ENCODE measurements at regions not wholly inside any gene's neighbourhood (a gene's known extent, or its start where the extent isn't known, plus 50 kb on each side); places are given as distances from the start of the nearest gene placed in this dataset.

DNA sequence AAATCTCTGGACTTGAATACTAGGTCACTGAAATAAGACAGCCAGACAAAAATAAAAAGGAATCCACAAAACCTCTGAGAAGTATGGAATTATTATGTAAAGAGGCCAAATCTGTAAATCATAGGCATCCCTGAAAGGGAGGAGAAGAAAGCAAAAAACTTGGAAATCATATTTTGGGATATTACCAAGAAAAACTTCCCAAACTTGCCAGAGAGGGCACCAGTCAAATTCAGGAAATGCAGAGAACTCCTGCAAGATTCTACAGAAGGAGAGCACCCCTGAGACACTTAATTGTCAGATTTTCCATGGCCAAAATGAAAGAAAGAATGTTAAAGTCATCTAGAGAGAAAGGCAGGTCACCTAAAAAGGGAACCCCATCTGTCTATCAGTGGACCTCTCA, 862.3 kb upstream of the PRMT6 start:
- Histone ChIP-seq H3K9ac (ENCODE audit: low read depth, low read length, poor library complexity, severe bottlenecking) (no peak overlapping the region), H4K20me1 (ENCODE audit: insufficient read depth, low read length, poor library complexity, severe bottlenecking) (no peaks in the 10 kb centered on the region), H3K9me3 (ENCODE audit: insufficient read depth, low read depth, low read length) (no peaks in the 10 kb centered on the region), H3K4me1 (ENCODE audit: insufficient read depth, low read length, poor library complexity, severe bottlenecking) (no peaks in the 10 kb centered on the region), H3F3A (ENCODE audit: low read depth) (no peaks in the 10 kb centered on the region), H3K27me3 (ENCODE audit: insufficient read depth, low read length, poor library complexity, severe bottlenecking) (no peaks in the 10 kb centered on the region), H3K36me3 (ENCODE audit: insufficient read depth, low read length) (no peaks in the 10 kb centered on the region), H3K4me2 (ENCODE audit: low read depth, low read length, poor library complexity, severe bottlenecking) (no peak overlapping the region), H2AFZ (ENCODE audit: low read length) (no peak overlapping the region), H3K4me3 (ENCODE audit: low read length, poor library complexity, severe bottlenecking) (no peak overlapping the region), H3K79me2 (ENCODE audit: insufficient read depth, low read length) (no peaks in the 10 kb centered on the region), H3K9me2 (replicated peaks; ENCODE audit: low read depth, low read length) (no peaks in the 10 kb centered on the region)
- no peak for TF ChIP-seq EZH2phosphoT487 (IDR thresholded peaks at IDR 0.05; ENCODE audit: borderline replicate concordance)
- TF ChIP-seq, protein P1, sequence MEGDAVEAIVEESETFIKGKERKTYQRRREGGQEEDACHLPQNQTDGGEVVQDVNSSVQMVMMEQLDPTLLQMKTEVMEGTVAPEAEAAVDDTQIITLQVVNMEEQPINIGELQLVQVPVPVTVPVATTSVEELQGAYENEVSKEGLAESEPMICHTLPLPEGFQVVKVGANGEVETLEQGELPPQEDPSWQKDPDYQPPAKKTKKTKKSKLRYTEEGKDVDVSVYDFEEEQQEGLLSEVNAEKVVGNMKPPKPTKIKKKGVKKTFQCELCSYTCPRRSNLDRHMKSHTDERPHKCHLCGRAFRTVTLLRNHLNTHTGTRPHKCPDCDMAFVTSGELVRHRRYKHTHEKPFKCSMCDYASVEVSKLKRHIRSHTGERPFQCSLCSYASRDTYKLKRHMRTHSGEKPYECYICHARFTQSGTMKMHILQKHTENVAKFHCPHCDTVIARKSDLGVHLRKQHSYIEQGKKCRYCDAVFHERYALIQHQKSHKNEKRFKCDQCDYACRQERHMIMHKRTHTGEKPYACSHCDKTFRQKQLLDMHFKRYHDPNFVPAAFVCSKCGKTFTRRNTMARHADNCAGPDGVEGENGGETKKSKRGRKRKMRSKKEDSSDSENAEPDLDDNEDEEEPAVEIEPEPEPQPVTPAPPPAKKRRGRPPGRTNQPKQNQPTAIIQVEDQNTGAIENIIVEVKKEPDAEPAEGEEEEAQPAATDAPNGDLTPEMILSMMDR (conservative IDR thresholded peaks at IDR 0.05; ENCODE audit: low read length), result no peak

DNA sequence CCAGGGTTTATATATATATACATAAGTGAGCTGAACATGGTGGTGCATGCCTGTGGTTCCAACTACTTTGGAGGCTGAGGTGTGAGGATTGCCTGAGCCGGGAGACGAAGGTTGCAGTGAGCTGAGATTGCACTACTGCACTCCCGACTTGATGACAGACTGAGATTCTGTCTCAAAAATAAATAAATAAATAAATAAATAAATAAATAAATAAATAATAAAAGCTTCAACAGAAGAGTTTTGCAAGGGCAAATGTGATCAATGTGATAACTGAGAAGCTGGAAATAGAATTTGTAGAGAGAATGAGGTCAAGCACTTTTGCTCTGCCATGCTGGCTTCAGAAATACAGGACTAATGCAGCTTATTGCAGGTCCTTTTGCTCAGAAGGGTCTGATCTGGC, 855.8 kb upstream of the PRMT6 start:
- H3K9me3 ChIP-seq (ENCODE audit: insufficient read depth, low read depth, low read length), result no peaks in the 10 kb centered on the region
- no peaks in the 10 kb centered on the region for H3K27me3 ChIP-seq (ENCODE audit: insufficient read depth, low read length, poor library complexity, severe bottlenecking)
- no peaks in the 10 kb centered on the region for H3F3A ChIP-seq (ENCODE audit: low read depth)
- H3K79me2 ChIP-seq (ENCODE audit: insufficient read depth, low read length), result no peaks in the 10 kb centered on the region
- no peaks in the 10 kb centered on the region for H3K36me3 ChIP-seq (ENCODE audit: insufficient read depth, low read length)
- no peak overlapping the region for H3K4me2 ChIP-seq (ENCODE audit: low read depth, low read length, poor library complexity, severe bottlenecking)
- H4K20me1 ChIP-seq (ENCODE audit: insufficient read depth, low read length, poor library complexity, severe bottlenecking), result no peaks in the 10 kb centered on the region
- no peak overlapping the region for H3K4me3 ChIP-seq (ENCODE audit: low read length, poor library complexity, severe bottlenecking)
- H2AFZ ChIP-seq (ENCODE audit: low read length), result no peak overlapping the region
- TF ChIP-seq, protein P1 (conservative IDR thresholded peaks at IDR 0.05; ENCODE audit: low read length), result no peak
- TF ChIP-seq EZH2phosphoT487 (IDR thresholded peaks at IDR 0.05; ENCODE audit: borderline replicate concordance), result no peak
- no peak overlapping the region for H3K9ac ChIP-seq (ENCODE audit: low read depth, low read length, poor library complexity, severe bottlenecking)
- no peaks in the 10 kb centered on the region for H3K4me1 ChIP-seq (ENCODE audit: insufficient read depth, low read length, poor library complexity, severe bottlenecking)
- no peaks in the 10 kb centered on the region for H3K9me2 ChIP-seq (replicated peaks; ENCODE audit: low read depth, low read length)

DNA sequence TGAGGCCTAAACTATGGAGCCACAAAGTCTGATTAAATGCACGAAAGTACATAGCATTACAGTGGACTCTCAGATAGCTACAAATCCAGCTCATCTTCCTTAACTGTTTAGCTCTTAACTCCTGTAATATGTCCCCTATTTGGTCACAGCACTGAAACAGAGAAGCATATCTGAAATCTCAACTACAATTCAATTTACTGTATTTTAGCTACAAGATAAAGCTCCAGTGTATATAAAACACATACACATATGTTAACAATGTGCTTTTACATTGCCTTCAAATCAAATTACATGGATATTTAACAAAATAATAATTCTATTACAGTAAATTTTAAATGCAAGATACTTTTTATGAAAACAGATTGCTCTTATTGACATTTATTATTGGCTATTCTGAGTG, 849.3 kb upstream of the PRMT6 start:
- no peaks in the 10 kb centered on the region for H3K9me3 ChIP-seq (ENCODE audit: insufficient read depth, low read depth, low read length)
- H3K79me2 ChIP-seq (ENCODE audit: insufficient read depth, low read length), result no peaks in the 10 kb centered on the region
- no peaks in the 10 kb centered on the region for H3K36me3 ChIP-seq (ENCODE audit: insufficient read depth, low read length)
- no peaks in the 10 kb centered on the region for H3K27me3 ChIP-seq (ENCODE audit: insufficient read depth, low read length, poor library complexity, severe bottlenecking)
- H3F3A ChIP-seq (ENCODE audit: low read depth), result no peaks in the 10 kb centered on the region
- H3K9ac ChIP-seq (ENCODE audit: low read depth, low read length, poor library complexity, severe bottlenecking), result no peak overlapping the region
- H3K4me3 ChIP-seq (ENCODE audit: low read length, poor library complexity, severe bottlenecking), result no peak overlapping the region
- H4K20me1 ChIP-seq (ENCODE audit: insufficient read depth, low read length, poor library complexity, severe bottlenecking), result no peaks in the 10 kb centered on the region
- H3K9me2 ChIP-seq (replicated peaks; ENCODE audit: low read depth, low read length), result no peaks in the 10 kb centered on the region
- H2AFZ ChIP-seq (ENCODE audit: low read length), result no peak overlapping the region
- no peaks in the 10 kb centered on the region for H3K4me1 ChIP-seq (ENCODE audit: insufficient read depth, low read length, poor library complexity, severe bottlenecking)
- no peak overlapping the region for H3K4me2 ChIP-seq (ENCODE audit: low read depth, low read length, poor library complexity, severe bottlenecking)
- TF ChIP-seq, protein P1 (conservative IDR thresholded peaks at IDR 0.05; ENCODE audit: low read length), result no peak
- TF ChIP-seq EZH2phosphoT487 (IDR thresholded peaks at IDR 0.05; ENCODE audit: borderline replicate concordance), result no peak
